ENCODE measurements at regions not wholly inside any gene's neighbourhood (a gene's known extent, or its start where the extent isn't known, plus 50 kb on each side); places are given as distances from the start of the nearest gene placed in this dataset.

DNA sequence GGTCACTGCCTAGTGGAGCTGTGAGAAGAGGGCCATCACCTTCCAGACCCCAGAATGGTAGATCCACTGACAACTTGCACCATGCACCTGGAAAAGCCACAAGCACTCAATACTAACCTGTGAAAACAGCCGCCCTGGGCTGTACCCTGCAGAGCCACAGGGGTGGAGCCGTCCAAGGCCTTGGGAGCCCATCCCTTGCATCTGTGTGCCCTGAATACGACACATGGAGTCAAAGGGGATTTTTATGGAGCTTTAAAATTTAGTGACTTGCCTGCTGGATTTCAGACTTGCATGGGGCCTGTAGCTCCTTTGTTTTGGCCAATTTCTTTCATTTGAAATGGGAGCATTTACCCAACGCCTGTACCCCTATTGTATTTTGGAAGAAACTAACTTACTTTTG lies 62.4 kb upstream of the HTR4 start:
- TF ChIP-seq, protein P1, sequence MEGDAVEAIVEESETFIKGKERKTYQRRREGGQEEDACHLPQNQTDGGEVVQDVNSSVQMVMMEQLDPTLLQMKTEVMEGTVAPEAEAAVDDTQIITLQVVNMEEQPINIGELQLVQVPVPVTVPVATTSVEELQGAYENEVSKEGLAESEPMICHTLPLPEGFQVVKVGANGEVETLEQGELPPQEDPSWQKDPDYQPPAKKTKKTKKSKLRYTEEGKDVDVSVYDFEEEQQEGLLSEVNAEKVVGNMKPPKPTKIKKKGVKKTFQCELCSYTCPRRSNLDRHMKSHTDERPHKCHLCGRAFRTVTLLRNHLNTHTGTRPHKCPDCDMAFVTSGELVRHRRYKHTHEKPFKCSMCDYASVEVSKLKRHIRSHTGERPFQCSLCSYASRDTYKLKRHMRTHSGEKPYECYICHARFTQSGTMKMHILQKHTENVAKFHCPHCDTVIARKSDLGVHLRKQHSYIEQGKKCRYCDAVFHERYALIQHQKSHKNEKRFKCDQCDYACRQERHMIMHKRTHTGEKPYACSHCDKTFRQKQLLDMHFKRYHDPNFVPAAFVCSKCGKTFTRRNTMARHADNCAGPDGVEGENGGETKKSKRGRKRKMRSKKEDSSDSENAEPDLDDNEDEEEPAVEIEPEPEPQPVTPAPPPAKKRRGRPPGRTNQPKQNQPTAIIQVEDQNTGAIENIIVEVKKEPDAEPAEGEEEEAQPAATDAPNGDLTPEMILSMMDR (IDR thresholded peaks at IDR 0.05 in 4 of 5, conservative IDR thresholded peaks at IDR 0.05 in 1 of 5): no peak
- no peak for TF ChIP-seq POLR2A (IDR thresholded peaks at IDR 0.05)

All from gastrocnemius medialis (tissue), 4 donors.